ENCODE measurements at regions not wholly inside any gene's neighbourhood (a gene's known extent, or its start where the extent isn't known, plus 50 kb on each side); places are given as distances from the start of the nearest gene placed in this dataset.

- no peak for DNase-seq (ENCODE audit: extremely low spot score, unreplicated experiment)
- no peaks in the 10 kb centered on the region for H3K9me3 Mint-ChIP-seq (ENCODE audit: unreplicated experiment)
- TF ChIP-seq CTCF (IDR thresholded peaks at IDR 0.05): no peak
Measured at GRCh38 chr13:64160479-64160878, 2744.8 kb upstream of the PCDH20 start.

DNA sequence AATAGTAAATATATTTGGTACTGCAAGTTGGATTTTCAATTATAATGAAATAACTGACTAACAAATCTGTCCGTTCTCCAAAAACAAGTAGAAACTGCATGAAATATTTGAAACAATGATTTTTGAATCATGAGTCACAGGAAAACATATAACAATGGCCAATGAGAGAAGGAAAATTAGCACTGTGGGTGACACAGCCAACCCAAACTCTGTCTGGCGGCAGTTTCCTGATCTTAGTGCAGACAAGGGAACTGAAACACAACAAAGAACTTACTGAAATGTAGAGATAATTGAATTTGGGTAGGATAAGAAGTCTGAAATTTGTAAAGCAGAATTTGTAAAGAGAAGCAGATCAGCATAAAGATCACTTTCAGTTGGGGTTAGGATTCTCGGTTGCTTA lies 2743.3 kb upstream of the PCDH20 start:
- DNase-seq (ENCODE audit: extremely low spot score, unreplicated experiment): no peak
- H3K27me3 Mint-ChIP-seq (ENCODE audit: unreplicated experiment): no peaks in the 10 kb centered on the region
- TF ChIP-seq CTCF (IDR thresholded peaks at IDR 0.05): no peak

More at GRCh38 chr13:64160479-64160878, 2744.8 kb upstream of the PCDH20 start:
- no peak overlapping the region for H3K4me3 Mint-ChIP-seq (ENCODE audit: unreplicated experiment)
- no peaks in the 10 kb centered on the region for H3K27me3 Mint-ChIP-seq (ENCODE audit: unreplicated experiment)
- H3K4me1 Mint-ChIP-seq (ENCODE audit: unreplicated experiment): peaks cover 5% of the 10 kb centered on the region
- H3K27ac Mint-ChIP-seq (ENCODE audit: unreplicated experiment): no peak overlapping the region
- H3K36me3 Mint-ChIP-seq (ENCODE audit: unreplicated experiment): no peaks in the 10 kb centered on the region

GRCh38 chr13:64154514-64154913 lies 2738.9 kb upstream of the PCDH20 start:
- no peaks in the 10 kb centered on the region for H3K27me3 Mint-ChIP-seq (ENCODE audit: unreplicated experiment)
- H3K27ac Mint-ChIP-seq (ENCODE audit: unreplicated experiment): no peak overlapping the region
- TF ChIP-seq CTCF (IDR thresholded peaks at IDR 0.05): peak; percentile 68
- no peak overlapping the region for H3K4me3 Mint-ChIP-seq (ENCODE audit: unreplicated experiment)
- peaks cover 17% of the 10 kb centered on the region for H3K9me3 Mint-ChIP-seq (ENCODE audit: unreplicated experiment)
- DNase-seq (ENCODE audit: extremely low spot score, unreplicated experiment): no peak
- no peaks in the 10 kb centered on the region for H3K36me3 Mint-ChIP-seq (ENCODE audit: unreplicated experiment)
- H3K4me1 Mint-ChIP-seq (ENCODE audit: unreplicated experiment): peaks cover 7% of the 10 kb centered on the region

More for the DNA sequence above, 2743.3 kb upstream of the PCDH20 start:
- Mint-ChIP-seq H3K4me3 (ENCODE audit: unreplicated experiment) (no peak overlapping the region), H3K9me3 (ENCODE audit: unreplicated experiment) (no peaks in the 10 kb centered on the region), H3K27ac (ENCODE audit: unreplicated experiment) (peak overlapping the region; percentile 46), H3K36me3 (ENCODE audit: unreplicated experiment) (no peaks in the 10 kb centered on the region), H3K4me1 (ENCODE audit: unreplicated experiment) (peaks cover 7% of the 10 kb centered on the region)

GRCh38 chr13:64130600-64130999 lies 2715.0 kb upstream of the PCDH20 start:
- Mint-ChIP-seq H3K4me1 (ENCODE audit: unreplicated experiment) (peaks cover 13% of the 10 kb centered on the region), H3K9me3 (ENCODE audit: unreplicated experiment) (peaks cover 8% of the 10 kb centered on the region), H3K4me3 (ENCODE audit: unreplicated experiment) (no peak overlapping the region), H3K27ac (ENCODE audit: unreplicated experiment) (no peak overlapping the region), H3K36me3 (ENCODE audit: unreplicated experiment) (peaks cover 4% of the 10 kb centered on the region), H3K27me3 (ENCODE audit: unreplicated experiment) (no peaks in the 10 kb centered on the region)
- TF ChIP-seq CTCF (IDR thresholded peaks at IDR 0.05): no peak
- DNase-seq (ENCODE audit: extremely low spot score, unreplicated experiment): no peak

DNA sequence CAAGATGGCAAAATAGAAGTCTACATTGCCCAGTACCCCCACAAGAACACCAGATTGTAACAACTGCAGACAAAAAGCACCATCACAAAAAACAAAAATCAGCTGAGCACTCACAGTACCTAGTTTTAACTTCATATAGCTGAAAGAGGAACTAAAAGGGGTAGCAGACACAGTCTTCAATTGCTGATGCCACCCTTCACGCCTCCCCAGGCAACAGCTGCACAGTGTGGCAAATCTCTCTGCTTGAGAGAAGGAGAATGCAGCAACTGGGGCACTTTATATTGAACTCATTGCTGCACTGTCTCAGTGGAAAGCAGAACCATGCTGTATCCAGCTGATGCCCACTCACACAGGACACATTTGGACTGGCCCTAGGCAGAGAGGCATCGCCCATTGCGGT lies 2714.5 kb upstream of the PCDH20 start:
- peaks cover 8% of the 10 kb centered on the region for H3K9me3 Mint-ChIP-seq (ENCODE audit: unreplicated experiment)
- H3K4me1 Mint-ChIP-seq (ENCODE audit: unreplicated experiment): peaks cover 13% of the 10 kb centered on the region
- no peak overlapping the region for H3K4me3 Mint-ChIP-seq (ENCODE audit: unreplicated experiment)
- no peak overlapping the region for H3K27ac Mint-ChIP-seq (ENCODE audit: unreplicated experiment)
- no peaks in the 10 kb centered on the region for H3K27me3 Mint-ChIP-seq (ENCODE audit: unreplicated experiment)
- no peak for TF ChIP-seq CTCF (IDR thresholded peaks at IDR 0.05)
- peaks cover 4% of the 10 kb centered on the region for H3K36me3 Mint-ChIP-seq (ENCODE audit: unreplicated experiment)
- no peak for DNase-seq (ENCODE audit: extremely low spot score, unreplicated experiment)
